Lung (tissue), 11 donors: ENCODE measurements at regions not wholly inside any gene's neighbourhood (a gene's known extent, or its start where the extent isn't known, plus 50 kb on each side); places are given as distances from the start of the nearest gene placed in this dataset.

ENCODE experiments used
- ATAC-seq: fragments of 200-7000 bp; cut with Tn5 transposase; one replicate; pipeline ENCODE4 v1.9.1; 2020; ENCODE audit warnings: moderate number of reproducible peaks; ENCODE audit not compliant: insufficient read depth, low FRiP score
- DNase-seq, 3 donors: peaks; one replicate each; pipeline ENCODE4 v3.0.0-alpha.2; 2013 to 2017
- H3K27ac ChIP-seq, 2 donors: one replicate each; pipeline ENCODE4 v1.5.1; 2013; ENCODE audit warnings: mild to moderate bottlenecking in 2 of 2, moderate library complexity in 2 of 2, control low read depth in 1 of 2, inconsistent platforms in 1 of 2, low read depth in 1 of 2, low read length in 1 of 2
- H3K27me3 ChIP-seq, 3 donors: one replicate each; pipeline ENCODE4 v1.5.1; 2013; ENCODE audit warnings: low read length in 2 of 3; ENCODE audit not compliant: control insufficient read depth in 3 of 3, insufficient read depth in 3 of 3
- H3K36me3 ChIP-seq, 4 donors: one replicate each; pipeline ENCODE4 v1.5.1; 2013; ENCODE audit warnings: low read length in 4 of 4, mild to moderate bottlenecking in 1 of 4, moderate library complexity in 1 of 4; ENCODE audit not compliant: control insufficient read depth in 4 of 4, insufficient read depth in 4 of 4
- H3K4me1 ChIP-seq, 5 donors: one replicate each; pipeline ENCODE4 v1.5.1; 2013; ENCODE audit warnings: low read length in 5 of 5, mild to moderate bottlenecking in 2 of 5, moderate library complexity in 1 of 5; ENCODE audit not compliant: control insufficient read depth in 5 of 5, insufficient read depth in 5 of 5
- H3K4me3 ChIP-seq: one replicate; pipeline ENCODE4 v1.5.1; 2013; ENCODE audit warnings: mild to moderate bottlenecking, control low read depth, moderate library complexity
- H3K9ac ChIP-seq, 2 donors: one replicate each; pipeline ENCODE4 v1.5.1; 2013; ENCODE audit warnings: low read length in 2 of 2, control low read depth in 1 of 2; ENCODE audit not compliant: insufficient read depth in 1 of 2
- H3K9me3 ChIP-seq, 4 donors: one replicate each; pipeline ENCODE4 v1.5.1; 2013; ENCODE audit warnings: low read length in 3 of 4, mild to moderate bottlenecking in 1 of 4, moderate library complexity in 1 of 4; ENCODE audit not compliant: control insufficient read depth in 4 of 4, insufficient read depth in 3 of 4
- CTCF ChIP-seq: IDR thresholded peaks from 2 replicates; pipeline ENCODE4 v1.5.1; 2012; ENCODE audit warnings: mild to moderate bottlenecking; ENCODE audit errors: control extremely low read depth, extremely low read depth
- WGBS, 2 donors: extraction: QIAGEN DNeasy Blood & Tissue Kit; methylation state at CpG; one replicate each; pipeline ENCODE4 v1.1.7; 2013; 5-methylcytosine and 5-hydroxymethylcytosine counted together
- donor health status: control.
- donor health status: control.
- donor health status: Bipolar disorder and iron deficiency.
- donor health status: healthy.
- donor health status: DM: yes; HTN: yes; CAD: no.

DNA sequence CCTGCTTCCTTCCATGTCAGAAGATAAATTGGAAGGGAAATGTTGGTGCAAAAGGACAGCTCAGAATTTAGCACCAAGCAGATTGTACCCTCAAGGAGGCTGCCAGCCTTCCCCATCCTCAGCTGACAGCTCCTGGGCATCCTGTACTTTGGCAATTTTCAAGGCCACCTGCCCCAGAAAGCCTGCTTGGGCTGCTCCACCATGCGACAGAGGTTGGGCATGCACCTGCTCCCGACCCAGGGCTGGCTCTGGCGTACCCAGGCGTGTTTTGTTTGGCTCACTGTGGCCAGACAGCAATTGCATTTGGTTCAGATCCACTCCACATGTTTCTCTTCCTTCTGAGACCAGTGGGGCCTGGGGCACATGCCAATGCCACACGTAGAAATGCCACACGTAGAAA is 547.8 kb downstream of the NPHP4 start:
- H3K36me3 ChIP-seq, result no peaks in the 10 kb centered on the region
- H3K4me1 ChIP-seq, result no peaks in the 10 kb centered on the region
- H3K27me3 ChIP-seq, result peaks cover 0 to 5% (median 4%) of the 10 kb centered on the region in 3 donors
- ATAC-seq, result no peak
- no peak for DNase-seq
- H3K4me3 ChIP-seq, result no peak overlapping the region
- no peak overlapping the region for H3K27ac ChIP-seq
- WGBS, 2 donors, result 79 to 97% methylated on average over 6 of the region's 6 CpGs
- no peak overlapping the region for H3K9ac ChIP-seq
- no peak for TF ChIP-seq CTCF
- H3K9me3 ChIP-seq, result peaks cover 0 to 8% (median 0%) of the 10 kb centered on the region in 4 donors

DNA sequence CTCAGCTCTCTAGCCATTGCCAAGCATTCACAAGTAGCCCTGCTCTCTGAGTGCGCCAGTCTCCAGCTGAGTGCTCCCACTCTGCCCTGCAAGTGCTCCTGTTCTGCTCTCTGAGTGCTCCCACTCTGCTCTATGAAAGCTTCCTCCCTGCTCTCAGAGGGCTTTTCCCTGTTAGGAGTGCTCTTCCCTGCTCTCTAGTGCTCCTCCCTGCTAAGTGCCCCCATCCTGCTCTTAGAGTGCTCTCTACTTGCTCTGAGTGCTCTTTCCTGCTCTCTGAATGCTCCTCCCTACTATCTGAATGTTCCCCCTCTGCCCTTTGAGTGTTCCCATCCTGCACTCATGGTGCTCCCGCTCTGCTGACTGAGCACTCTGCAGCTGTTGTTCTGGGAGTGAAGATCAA is 555.4 kb downstream of the NPHP4 start:
- Histone ChIP-seq H3K9me3 (peaks cover 0 to 18% (median 2%) of the 10 kb centered on the region in 4 donors), H3K36me3 (no peaks in the 10 kb centered on the region), H3K4me1 (no peaks in the 10 kb centered on the region), H3K27ac (no peak overlapping the region), H3K4me3 (no peak overlapping the region), H3K9ac (no peak overlapping the region), H3K27me3 (peaks cover 0 to 12% (median 3%) of the 10 kb centered on the region in 3 donors)
- no peak for DNase-seq
- 90 to 94% methylated on average over 2 of the region's 2 CpGs for WGBS, 2 donors
- TF ChIP-seq CTCF, result no peak
- ATAC-seq, result no peak

- no peak for TF ChIP-seq CTCF
- Histone ChIP-seq H3K4me1 (no peaks in the 10 kb centered on the region), H3K27me3 (peaks cover 0 to 18% (median 3%) of the 10 kb centered on the region in 3 donors), H3K4me3 (no peak overlapping the region), H3K9me3 (peaks cover 0 to 18% (median 2%) of the 10 kb centered on the region in 4 donors), H3K9ac (no peak overlapping the region), H3K36me3 (no peaks in the 10 kb centered on the region), H3K27ac (no peak overlapping the region)
- ATAC-seq, result no peak
- 87 to 89% methylated on average over 6 of the region's 6 CpGs for WGBS, 2 donors
- DNase-seq, result no peak
These were observed 556.8 kb downstream of the NPHP4 start for GRCh38 chr1:5435414-5435813.

GRCh38 chr1:5432436-5432835 is 559.8 kb downstream of the NPHP4 start:
- DNase-seq (no peak), ATAC-seq (no peak)
- WGBS, 2 donors, result 74 to 80% methylated on average over 5 of the region's 5 CpGs
- TF ChIP-seq CTCF, result no peak
- peaks cover 3 to 18% (median 7%) of the 10 kb centered on the region in 3 donors for H3K27me3 ChIP-seq
- no peaks in the 10 kb centered on the region for H3K36me3 ChIP-seq
- no peak overlapping the region for H3K9ac ChIP-seq
- no peak overlapping the region for H3K4me3 ChIP-seq
- no peak overlapping the region for H3K27ac ChIP-seq
- H3K4me1 ChIP-seq, result no peaks in the 10 kb centered on the region
- H3K9me3 ChIP-seq, result peaks cover 0 to 4% (median 0%) of the 10 kb centered on the region in 4 donors
